Fibroblast of lung (primary cell): ENCODE measurements at regions not wholly inside any gene's neighbourhood (a gene's known extent, or its start where the extent isn't known, plus 50 kb on each side); places are given as distances from the start of the nearest gene placed in this dataset.

ENCODE experiments used
- DNase-seq, 2 donors: peaks; one replicate each; pipeline versions ENCODE4 v3.0.0 to v3.0.0-alpha.2; 2010; ENCODE audit warnings: low read depth in 2 of 2
- H2AFZ ChIP-seq: 2 replicates; pipeline ENCODE4 v1.5.1; 2012; ENCODE audit warnings: low read length, control low read depth, inconsistent platforms
- H3K27ac ChIP-seq: 2 replicates; pipeline ENCODE4 v1.5.1; 2011; ENCODE audit warnings: low read length, control low read depth; ENCODE audit not compliant: insufficient read depth
- H3K27me3 ChIP-seq: 2 replicates; pipeline ENCODE4 v1.5.1; 2011; ENCODE audit warnings: mild to moderate bottlenecking, low read length; ENCODE audit not compliant: control insufficient read depth, insufficient read depth
- H3K36me3 ChIP-seq: 2 replicates; pipeline ENCODE4 v1.5.1; 2011; ENCODE audit warnings: low read length; ENCODE audit not compliant: control insufficient read depth, insufficient read depth
- H3K4me1 ChIP-seq: 2 replicates; pipeline ENCODE4 v1.5.1; 2011; ENCODE audit warnings: low read length; ENCODE audit not compliant: control insufficient read depth, insufficient read depth; ENCODE audit errors: extremely low read depth
- H3K4me2 ChIP-seq: 2 replicates; pipeline ENCODE4 v1.5.1; 2011; ENCODE audit warnings: low read length, control low read depth; ENCODE audit not compliant: insufficient read depth; ENCODE audit errors: extremely low read depth
- H3K4me3 ChIP-seq, 4 experiments: fragments of 200-600 bp in 1 of 4; sonication (generic) in 1 of 4; replicated peaks in 1 of 4; 2 replicates each; pipeline ENCODE4 v1.5.1; 2011 to 2016; ENCODE audit warnings: low read length in 4 of 4, low read depth in 3 of 4, mild to moderate bottlenecking in 3 of 4, control low read depth in 2 of 4, inconsistent platforms in 1 of 4, mixed read lengths in 1 of 4; ENCODE audit not compliant: insufficient read depth in 1 of 4; ENCODE audit errors: control extremely low read depth in 1 of 4
- H3K79me2 ChIP-seq: 2 replicates; pipeline ENCODE4 v1.5.1; 2012; ENCODE audit warnings: mild to moderate bottlenecking, low read length, inconsistent platforms; ENCODE audit not compliant: control insufficient read depth, insufficient read depth
- H3K9ac ChIP-seq: 2 replicates; pipeline ENCODE4 v1.5.1; 2011; ENCODE audit warnings: mild to moderate bottlenecking, low read length, control low read depth; ENCODE audit not compliant: insufficient read depth
- H3K9me3 ChIP-seq: 2 replicates; pipeline ENCODE4 v1.5.1; 2012; ENCODE audit warnings: low read depth, low read length; ENCODE audit not compliant: control insufficient read depth, insufficient read depth
- H4K20me1 ChIP-seq: 2 replicates; pipeline ENCODE4 v1.5.1; 2011; ENCODE audit warnings: low read length; ENCODE audit not compliant: control insufficient read depth, insufficient read depth; ENCODE audit errors: extremely low read depth
- EZH2 ChIP-seq: IDR thresholded peaks from 2 replicates; pipeline ENCODE4 v1.5.1; 2012; ENCODE audit warnings: low read length, control low read depth, mild to moderate bottlenecking; ENCODE audit errors: missing control alignments
- TF ChIP-seq, protein P1 (sequence below), 2 donors: IDR thresholded peaks in 1 of 2; conservative IDR thresholded peaks in 1 of 2; 1 replicate in 1 of 2; 2 replicates in 1 of 2; pipeline ENCODE4 v1.5.1; 2011 to 2012; ENCODE audit warnings: low read length in 2 of 2, control low read depth in 1 of 2, inconsistent platforms in 1 of 2, low read depth in 1 of 2, mild to moderate bottlenecking in 1 of 2

DNA sequence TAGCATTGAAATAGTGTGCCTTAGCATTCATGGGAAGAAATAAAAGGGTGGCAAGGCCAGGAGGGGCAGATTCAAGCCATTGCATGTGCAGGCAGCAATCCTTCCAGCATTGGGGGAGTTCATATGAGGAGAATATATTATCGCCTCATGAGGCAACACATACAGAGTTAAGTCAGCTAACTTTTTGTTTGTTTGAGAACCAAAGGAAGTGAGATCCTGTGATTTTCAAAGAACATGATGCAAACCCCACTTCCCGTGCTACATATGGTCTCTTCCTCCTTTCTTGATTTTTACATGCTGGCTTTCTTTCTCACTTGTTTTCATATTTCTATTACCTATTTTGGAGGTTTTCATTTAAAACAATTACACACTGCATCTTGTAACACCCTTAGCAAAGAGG is 579.7 kb upstream of the ARID1B start:
- no peak for DNase-seq
- TF ChIP-seq, protein P1, sequence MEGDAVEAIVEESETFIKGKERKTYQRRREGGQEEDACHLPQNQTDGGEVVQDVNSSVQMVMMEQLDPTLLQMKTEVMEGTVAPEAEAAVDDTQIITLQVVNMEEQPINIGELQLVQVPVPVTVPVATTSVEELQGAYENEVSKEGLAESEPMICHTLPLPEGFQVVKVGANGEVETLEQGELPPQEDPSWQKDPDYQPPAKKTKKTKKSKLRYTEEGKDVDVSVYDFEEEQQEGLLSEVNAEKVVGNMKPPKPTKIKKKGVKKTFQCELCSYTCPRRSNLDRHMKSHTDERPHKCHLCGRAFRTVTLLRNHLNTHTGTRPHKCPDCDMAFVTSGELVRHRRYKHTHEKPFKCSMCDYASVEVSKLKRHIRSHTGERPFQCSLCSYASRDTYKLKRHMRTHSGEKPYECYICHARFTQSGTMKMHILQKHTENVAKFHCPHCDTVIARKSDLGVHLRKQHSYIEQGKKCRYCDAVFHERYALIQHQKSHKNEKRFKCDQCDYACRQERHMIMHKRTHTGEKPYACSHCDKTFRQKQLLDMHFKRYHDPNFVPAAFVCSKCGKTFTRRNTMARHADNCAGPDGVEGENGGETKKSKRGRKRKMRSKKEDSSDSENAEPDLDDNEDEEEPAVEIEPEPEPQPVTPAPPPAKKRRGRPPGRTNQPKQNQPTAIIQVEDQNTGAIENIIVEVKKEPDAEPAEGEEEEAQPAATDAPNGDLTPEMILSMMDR (conservative IDR thresholded peaks at IDR 0.05 in 1 of 2, IDR thresholded peaks at IDR 0.05 in 1 of 2; ENCODE audit: low read depth in 1 of 2, low read length in 2 of 2) = no peak
- no peak for TF ChIP-seq EZH2
- H3K9ac ChIP-seq = no peak overlapping the region
- no peak overlapping the region for H3K4me2 ChIP-seq
- no peaks in the 10 kb centered on the region for H3K79me2 ChIP-seq
- H3K27ac ChIP-seq = no peak overlapping the region
- no peaks in the 10 kb centered on the region for H3K4me1 ChIP-seq
- no peaks in the 10 kb centered on the region for H3K27me3 ChIP-seq
- no peaks in the 10 kb centered on the region for H3K36me3 ChIP-seq
- no peak overlapping the region for H3K4me3 ChIP-seq
- no peaks in the 10 kb centered on the region for H3K9me3 ChIP-seq
- H2AFZ ChIP-seq = no peak overlapping the region
- H4K20me1 ChIP-seq = no peaks in the 10 kb centered on the region

DNA sequence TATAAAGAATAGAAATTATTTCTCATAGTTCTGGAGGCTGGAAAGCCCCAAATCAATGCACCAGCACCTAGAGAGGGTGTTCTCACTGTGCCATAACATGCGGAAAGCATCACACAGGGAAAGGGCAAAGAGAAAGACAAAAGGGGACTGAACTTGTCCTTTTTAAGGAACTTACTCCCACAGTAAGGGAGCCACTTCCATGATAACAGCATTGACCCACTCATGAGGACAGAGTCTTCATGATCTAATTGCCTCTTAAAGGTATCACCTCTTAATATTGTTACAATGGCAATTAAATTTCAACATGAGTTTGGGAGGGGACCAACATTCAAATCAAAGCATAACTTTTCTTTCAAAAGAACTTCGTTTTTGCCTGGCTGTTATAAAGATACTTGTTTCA is 582.2 kb upstream of the ARID1B start:
- no peaks in the 10 kb centered on the region for H3K27me3 ChIP-seq
- no peak overlapping the region for H3K4me3 ChIP-seq
- no peaks in the 10 kb centered on the region for H3K4me1 ChIP-seq
- H3K9ac ChIP-seq = no peak overlapping the region
- H2AFZ ChIP-seq = no peak overlapping the region
- no peaks in the 10 kb centered on the region for H4K20me1 ChIP-seq
- no peak for TF ChIP-seq EZH2
- TF ChIP-seq, protein P1 (conservative IDR thresholded peaks at IDR 0.05 in 1 of 2, IDR thresholded peaks at IDR 0.05 in 1 of 2; ENCODE audit: low read depth in 1 of 2, low read length in 2 of 2) = no peak
- no peak for DNase-seq
- H3K4me2 ChIP-seq = no peak overlapping the region
- no peaks in the 10 kb centered on the region for H3K36me3 ChIP-seq
- no peak overlapping the region for H3K27ac ChIP-seq
- H3K9me3 ChIP-seq = no peaks in the 10 kb centered on the region
- no peaks in the 10 kb centered on the region for H3K79me2 ChIP-seq

DNA sequence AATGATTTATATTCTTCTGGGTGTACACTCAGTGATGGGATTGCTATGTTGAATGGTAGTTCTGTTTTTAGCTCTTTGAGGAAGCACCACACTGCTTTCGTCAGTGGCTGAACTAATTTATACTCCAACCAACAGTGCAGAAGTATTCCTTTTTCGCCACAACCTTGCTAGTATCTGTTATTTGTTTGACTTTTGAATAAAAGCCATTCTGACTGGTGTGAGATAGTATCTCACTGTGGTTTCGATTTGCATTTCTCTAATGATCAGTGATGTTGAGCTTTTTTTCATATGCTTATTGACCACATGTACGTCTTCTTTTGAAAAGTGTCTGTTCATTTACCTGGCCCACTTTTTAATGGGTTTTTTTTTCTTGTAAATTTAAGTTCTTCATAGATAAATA is 583.8 kb upstream of the ARID1B start:
- no peak overlapping the region for H3K4me3 ChIP-seq

More for the DNA sequence above, 583.8 kb upstream of the ARID1B start:
- H3K79me2 ChIP-seq = no peaks in the 10 kb centered on the region
- H3K27ac ChIP-seq = no peak overlapping the region
- H3K27me3 ChIP-seq = no peaks in the 10 kb centered on the region
- no peak for TF ChIP-seq EZH2
- TF ChIP-seq, protein P1 (conservative IDR thresholded peaks at IDR 0.05 in 1 of 2, IDR thresholded peaks at IDR 0.05 in 1 of 2; ENCODE audit: low read depth in 1 of 2, low read length in 2 of 2) = no peak
- no peaks in the 10 kb centered on the region for H4K20me1 ChIP-seq
- no peaks in the 10 kb centered on the region for H3K4me1 ChIP-seq
- H3K9ac ChIP-seq = no peak overlapping the region
- no peaks in the 10 kb centered on the region for H3K36me3 ChIP-seq
- DNase-seq = no peak
- H3K4me2 ChIP-seq = no peak overlapping the region
- no peak overlapping the region for H2AFZ ChIP-seq
- H3K9me3 ChIP-seq = no peaks in the 10 kb centered on the region
